Adrenal gland (tissue), 9 donors: ENCODE measurements at regions not wholly inside any gene's neighbourhood (a gene's known extent, or its start where the extent isn't known, plus 50 kb on each side); places are given as distances from the start of the nearest gene placed in this dataset.

Source experiments
- DNase-seq, 7 donors: peaks; one replicate each; pipeline ENCODE4 v3.0.0-alpha.2; 2019 to 2020
- H3K27ac ChIP-seq, 5 donors: fragments of 200-600 bp; sonication (generic) in 4 of 5; 1 replicate in 3 of 5; 2 replicates in 2 of 5; pipeline versions ENCODE4 v1.5.1 to v1.8.0; 2016 to 2020; ENCODE audit warnings: mild to moderate bottlenecking in 1 of 5
- H3K27me3 ChIP-seq: fragments of 200-600 bp; 2 replicates; pipeline ENCODE4 v1.8.0; 2021
- H3K36me3 ChIP-seq, 2 donors: fragments of 200-600 bp; replicated peaks in 1 of 2; 1 replicate in 1 of 2; 2 replicates in 1 of 2; pipeline versions ENCODE4 v1.5.1 to v1.8.0; 2018 to 2022
- H3K4me1 ChIP-seq, 2 donors: fragments of 200-600 bp; replicated peaks in 1 of 2; 1 replicate in 1 of 2; 2 replicates in 1 of 2; pipeline versions ENCODE4 v1.5.1 to v1.8.0; 2018 to 2021
- H3K4me3 ChIP-seq, 4 donors: fragments of 200-600 bp; sonication (generic) in 3 of 4; one replicate each; pipeline ENCODE4 v1.5.1; 2016 to 2018
- H3K9me3 ChIP-seq, 3 donors: fragments of 200-600 bp; sonication (generic) in 1 of 3; replicated peaks in 1 of 3; 1 replicate in 2 of 3; 2 replicates in 1 of 3; pipeline versions ENCODE4 v1.5.1 to v1.8.0; 2016 to 2021
- POLR2A ChIP-seq, 2 donors: fragments of 450-650 bp; IDR thresholded peaks; one replicate each; pipeline ENCODE4 v1.6.1; 2017; ENCODE audit warnings: antibody characterized with exemption in 2 of 2, mild to moderate bottlenecking in 2 of 2, moderate library complexity in 1 of 2
- WGBS, 4 donors: extraction: QIAGEN DNeasy Blood & Tissue Kit in 2 of 4; methylation state at CpG; one replicate each; pipeline versions ENCODE4 v1.1.5 to v1.1.7; 2013 to 2017; 5-methylcytosine and 5-hydroxymethylcytosine counted together
- intact Hi-C, 2 donors: fragments of 100-400 bp; cut with DNase I; formaldehyde crosslinking; loops; one replicate each; pipeline versions ENCODE4 v1.14.1 to v1.15.0; 2022 to 2023
- TF ChIP-seq, protein P1 (sequence below), 6 experiments: fragments of 450-650 bp in 4 of 6; fragments of 200-600 bp in 2 of 6; sonication (generic) in 1 of 6; IDR thresholded peaks; 1 replicate in 5 of 6; 2 replicates in 1 of 6; pipeline versions ENCODE4 v1.5.1 to v1.8.0; 2016 to 2021; ENCODE audit warnings: antibody characterized with exemption in 6 of 6, mild to moderate bottlenecking in 2 of 6, moderate library complexity in 1 of 6
- donor health status: healthy with polysubstance abuse.
- donor health status: Bipolar disorder and iron deficiency.
- donor health status: DM: yes; HTN: yes; CAD: no.
- donor health status: DM: no; HTN: no; CAD: no.
- donor health status: DM: no; HTN: no; CAD: no.

DNA sequence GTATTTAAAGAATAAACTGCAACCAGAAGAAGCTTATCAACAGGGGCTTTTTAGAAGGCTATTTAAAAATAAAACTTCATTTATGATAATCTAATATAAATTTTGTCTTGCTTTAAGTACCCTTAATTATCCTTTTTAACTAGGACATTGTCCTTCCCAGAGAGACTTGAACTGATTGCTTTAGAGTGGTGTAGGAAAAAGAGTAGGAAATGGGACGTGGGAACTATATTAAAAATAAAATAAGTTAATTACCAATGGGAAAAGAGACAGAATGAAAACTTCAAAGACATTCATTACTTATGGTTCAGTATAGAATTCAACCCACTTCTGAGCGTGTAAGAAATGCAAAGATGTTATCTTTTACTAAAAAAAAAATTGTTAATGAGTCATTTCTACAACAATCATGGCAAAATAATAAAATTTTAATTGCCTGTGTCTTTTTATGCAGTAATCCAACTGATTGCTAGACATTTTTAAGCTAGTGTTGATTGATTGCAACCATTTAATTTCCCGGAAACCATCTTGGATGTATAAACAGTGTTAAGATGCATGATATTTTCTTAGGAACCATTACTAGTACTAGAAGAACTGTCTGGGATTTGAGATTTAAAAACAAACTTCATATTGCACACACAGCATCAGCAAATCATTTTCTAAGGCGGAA lies 298.8 kb upstream of the UMPS start:
- no peaks in the 10 kb centered on the region for H3K36me3 ChIP-seq
- H3K4me1 ChIP-seq, result peaks cover 0 to 7% of the 10 kb centered on the region in 2 donors
- intact Hi-C loops, result no loop called here
- 90 to 96% (median 92%) methylated on average over 4 of the region's 4 CpGs for WGBS, 4 donors
- H3K27ac ChIP-seq, result no peak overlapping the region
- DNase-seq, result no peak
- H3K9me3 ChIP-seq, result no peaks in the 10 kb centered on the region
- H3K27me3 ChIP-seq, result no peaks in the 10 kb centered on the region
- no peak overlapping the region for H3K4me3 ChIP-seq
- TF ChIP-seq, protein P1, sequence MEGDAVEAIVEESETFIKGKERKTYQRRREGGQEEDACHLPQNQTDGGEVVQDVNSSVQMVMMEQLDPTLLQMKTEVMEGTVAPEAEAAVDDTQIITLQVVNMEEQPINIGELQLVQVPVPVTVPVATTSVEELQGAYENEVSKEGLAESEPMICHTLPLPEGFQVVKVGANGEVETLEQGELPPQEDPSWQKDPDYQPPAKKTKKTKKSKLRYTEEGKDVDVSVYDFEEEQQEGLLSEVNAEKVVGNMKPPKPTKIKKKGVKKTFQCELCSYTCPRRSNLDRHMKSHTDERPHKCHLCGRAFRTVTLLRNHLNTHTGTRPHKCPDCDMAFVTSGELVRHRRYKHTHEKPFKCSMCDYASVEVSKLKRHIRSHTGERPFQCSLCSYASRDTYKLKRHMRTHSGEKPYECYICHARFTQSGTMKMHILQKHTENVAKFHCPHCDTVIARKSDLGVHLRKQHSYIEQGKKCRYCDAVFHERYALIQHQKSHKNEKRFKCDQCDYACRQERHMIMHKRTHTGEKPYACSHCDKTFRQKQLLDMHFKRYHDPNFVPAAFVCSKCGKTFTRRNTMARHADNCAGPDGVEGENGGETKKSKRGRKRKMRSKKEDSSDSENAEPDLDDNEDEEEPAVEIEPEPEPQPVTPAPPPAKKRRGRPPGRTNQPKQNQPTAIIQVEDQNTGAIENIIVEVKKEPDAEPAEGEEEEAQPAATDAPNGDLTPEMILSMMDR (IDR thresholded peaks at IDR 0.05), result no peak
- no peak for TF ChIP-seq POLR2A (IDR thresholded peaks at IDR 0.05)

DNA sequence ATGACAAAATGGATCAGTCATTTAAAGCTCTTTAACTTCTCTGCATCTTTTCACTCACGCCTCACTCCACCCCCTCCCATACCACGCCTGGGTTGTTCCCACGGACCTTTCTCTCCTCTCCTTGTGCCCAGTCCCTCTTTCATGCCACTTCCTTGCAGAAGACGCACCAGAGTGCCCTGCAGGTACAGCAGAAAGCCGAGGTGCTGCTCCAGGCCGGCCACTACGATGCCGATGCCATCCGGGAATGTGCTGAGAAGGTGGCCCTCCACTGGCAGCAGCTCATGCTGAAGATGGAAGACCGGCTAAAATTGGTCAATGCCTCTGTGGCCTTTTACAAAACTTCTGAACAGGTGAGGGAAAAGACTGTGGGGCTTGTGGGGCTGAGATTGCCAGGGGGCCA lies 296.1 kb upstream of the UMPS start:
- TF ChIP-seq, protein P1 (IDR thresholded peaks at IDR 0.05), result no peak
- TF ChIP-seq POLR2A (IDR thresholded peaks at IDR 0.05), result no peak
- no peaks in the 10 kb centered on the region for H3K9me3 ChIP-seq
- H3K27me3 ChIP-seq, result no peaks in the 10 kb centered on the region
- peaks cover 0 to under 1% of the 10 kb centered on the region in 2 donors for H3K4me1 ChIP-seq
- no peak overlapping the region for H3K27ac ChIP-seq
- intact Hi-C loops, result no loop called here
- no peak overlapping the region for H3K4me3 ChIP-seq
- no peak for DNase-seq
- WGBS, 4 donors, result 92 to 98% (median 96%) methylated on average over 10 of the region's 10 CpGs
- no peaks in the 10 kb centered on the region for H3K36me3 ChIP-seq

DNA sequence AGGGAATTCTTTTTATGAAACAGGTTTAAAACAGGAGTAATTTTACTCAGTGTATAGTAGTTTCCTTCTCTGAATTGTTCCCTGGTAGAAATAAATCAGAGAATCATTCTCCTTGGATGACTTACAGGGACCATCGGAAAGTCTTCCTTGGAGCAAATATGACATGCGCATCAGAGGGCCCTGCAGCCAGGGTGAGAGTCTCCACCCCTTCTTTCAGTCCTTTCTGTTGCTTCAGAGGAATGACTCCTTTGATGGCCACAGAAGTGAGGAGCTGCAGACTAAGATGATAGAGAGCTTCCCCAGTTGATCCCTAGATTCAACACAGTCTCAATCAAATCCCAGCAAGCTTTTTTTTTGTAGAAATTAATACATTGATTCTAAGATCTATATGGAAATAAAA lies 294.8 kb upstream of the UMPS start:
- DNase-seq, result no peak
- H3K9me3 ChIP-seq, result no peaks in the 10 kb centered on the region
- peaks cover 0 to 8% of the 10 kb centered on the region in 2 donors for H3K36me3 ChIP-seq
- intact Hi-C loops, result no loop called here
- H3K27me3 ChIP-seq, result no peaks in the 10 kb centered on the region
- WGBS, 4 donors, result 93 to 100% (median 98%) methylated on average over 2 of the region's 2 CpGs
- no peak overlapping the region for H3K27ac ChIP-seq
- H3K4me3 ChIP-seq, result no peak overlapping the region
- no peaks in the 10 kb centered on the region for H3K4me1 ChIP-seq
- TF ChIP-seq POLR2A (IDR thresholded peaks at IDR 0.05), result no peak
- TF ChIP-seq, protein P1 (IDR thresholded peaks at IDR 0.05), result no peak

GRCh38 chr3:124438813-124439212 lies 291.4 kb upstream of the UMPS start:
- H3K27me3 ChIP-seq, result no peaks in the 10 kb centered on the region
- no peaks in the 10 kb centered on the region for H3K4me1 ChIP-seq
- no peak overlapping the region for H3K4me3 ChIP-seq
- peaks cover 0 to 8% of the 10 kb centered on the region in 2 donors for H3K36me3 ChIP-seq
- 51 to 68% (median 52%) methylated on average over 4 of the region's 4 CpGs for WGBS, 4 donors
- no peak overlapping the region for H3K27ac ChIP-seq
- no peaks in the 10 kb centered on the region for H3K9me3 ChIP-seq
- peak in 2 of 7 donors; percentile 9 to 16 for DNase-seq
- TF ChIP-seq, protein P1 (IDR thresholded peaks at IDR 0.05), result no peak
- no peak for TF ChIP-seq POLR2A (IDR thresholded peaks at IDR 0.05)
- intact Hi-C loops, result no loop called here
